ENCODE measurements at regions not wholly inside any gene's neighbourhood (a gene's known extent, or its start where the extent isn't known, plus 50 kb on each side); places are given as distances from the start of the nearest gene placed in this dataset.

- H3K27ac ChIP-seq, result no peak overlapping the region
- TF ChIP-seq, protein P1, sequence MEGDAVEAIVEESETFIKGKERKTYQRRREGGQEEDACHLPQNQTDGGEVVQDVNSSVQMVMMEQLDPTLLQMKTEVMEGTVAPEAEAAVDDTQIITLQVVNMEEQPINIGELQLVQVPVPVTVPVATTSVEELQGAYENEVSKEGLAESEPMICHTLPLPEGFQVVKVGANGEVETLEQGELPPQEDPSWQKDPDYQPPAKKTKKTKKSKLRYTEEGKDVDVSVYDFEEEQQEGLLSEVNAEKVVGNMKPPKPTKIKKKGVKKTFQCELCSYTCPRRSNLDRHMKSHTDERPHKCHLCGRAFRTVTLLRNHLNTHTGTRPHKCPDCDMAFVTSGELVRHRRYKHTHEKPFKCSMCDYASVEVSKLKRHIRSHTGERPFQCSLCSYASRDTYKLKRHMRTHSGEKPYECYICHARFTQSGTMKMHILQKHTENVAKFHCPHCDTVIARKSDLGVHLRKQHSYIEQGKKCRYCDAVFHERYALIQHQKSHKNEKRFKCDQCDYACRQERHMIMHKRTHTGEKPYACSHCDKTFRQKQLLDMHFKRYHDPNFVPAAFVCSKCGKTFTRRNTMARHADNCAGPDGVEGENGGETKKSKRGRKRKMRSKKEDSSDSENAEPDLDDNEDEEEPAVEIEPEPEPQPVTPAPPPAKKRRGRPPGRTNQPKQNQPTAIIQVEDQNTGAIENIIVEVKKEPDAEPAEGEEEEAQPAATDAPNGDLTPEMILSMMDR (conservative IDR thresholded peaks at IDR 0.05), result no peak
- no peak for TF ChIP-seq ZFX (IDR thresholded peaks at IDR 0.05)
These were observed 61.2 kb upstream of the SGK1 start for GRCh38 chr6:134379076-134379475.

GRCh38 chr6:134378426-134378825 lies 60.5 kb upstream of the SGK1 start:
- TF ChIP-seq ZFX (IDR thresholded peaks at IDR 0.05), result no peak
- TF ChIP-seq, protein P1 (conservative IDR thresholded peaks at IDR 0.05), result no peak
- no peak overlapping the region for H3K27ac ChIP-seq

DNA sequence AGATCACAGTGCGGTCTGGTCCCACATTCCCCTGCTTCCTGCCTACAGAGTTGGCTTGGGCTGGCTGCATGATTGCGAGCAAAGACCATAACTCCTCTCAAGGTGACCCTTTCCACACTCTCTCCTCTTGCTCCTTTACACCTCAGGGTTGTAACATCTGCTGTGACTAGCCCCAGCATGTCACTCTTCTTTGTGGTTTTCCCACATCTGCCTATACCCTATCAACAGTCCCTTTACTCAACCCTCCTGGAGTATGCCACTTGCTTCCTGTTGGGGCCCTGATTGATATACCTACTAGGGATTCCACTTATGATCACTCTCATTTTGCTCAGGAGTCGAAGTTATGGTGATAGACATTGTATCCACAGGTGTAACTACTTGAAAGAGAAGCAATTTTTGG lies 58.9 kb upstream of the SGK1 start:
- TF ChIP-seq, protein P1 (conservative IDR thresholded peaks at IDR 0.05), result no peak
- no peak for TF ChIP-seq ZFX (IDR thresholded peaks at IDR 0.05)
- H3K27ac ChIP-seq, result no peak overlapping the region

DNA sequence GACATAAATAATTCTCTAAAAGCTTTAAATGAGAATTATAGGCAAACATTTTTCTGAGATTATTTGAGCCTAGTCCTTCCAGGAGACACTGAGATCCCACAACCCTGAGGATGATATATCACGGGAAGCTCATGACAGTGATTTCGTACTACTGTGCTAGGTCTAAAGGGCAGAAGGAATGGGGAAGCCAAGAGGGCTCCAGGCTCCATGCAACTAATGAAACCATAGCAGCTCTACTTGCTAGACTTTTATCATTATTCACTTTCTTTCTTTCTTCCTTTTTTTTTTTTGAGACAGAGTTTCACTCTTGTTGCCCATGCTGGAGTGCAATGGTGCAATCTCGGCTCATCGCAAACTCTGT lies 57.3 kb upstream of the SGK1 start:
- TF ChIP-seq, protein P1 (conservative IDR thresholded peaks at IDR 0.05), result no peak
- no peak for TF ChIP-seq ZFX (IDR thresholded peaks at IDR 0.05)
- no peak overlapping the region for H3K27ac ChIP-seq

GRCh38 chr6:134374491-134375219 lies 56.7 kb upstream of the SGK1 start:
- no peak overlapping the region for H3K27ac ChIP-seq
- TF ChIP-seq ZFX (IDR thresholded peaks at IDR 0.05), result no peak
- TF ChIP-seq, protein P1 (conservative IDR thresholded peaks at IDR 0.05), result no peak

DNA sequence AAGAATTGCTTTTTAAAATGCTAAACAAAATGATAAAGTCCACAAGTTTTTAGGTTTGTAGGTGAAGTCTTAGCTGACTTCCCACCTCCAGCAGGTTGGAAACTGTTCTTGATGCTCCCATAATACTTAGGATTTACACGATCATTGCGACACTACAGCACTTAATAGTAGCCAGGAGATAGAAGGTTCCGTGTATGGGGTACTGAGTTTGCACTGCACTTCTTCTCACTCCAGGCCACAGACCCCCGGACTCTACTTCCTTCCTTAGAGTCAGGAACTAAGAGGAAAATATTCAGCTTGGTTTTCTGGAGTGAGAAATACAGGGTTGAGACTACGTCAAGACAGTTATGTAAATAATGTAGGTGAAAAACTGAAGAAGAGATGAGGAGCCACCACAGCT lies 56.1 kb upstream of the SGK1 start:
- TF ChIP-seq, protein P1 (conservative IDR thresholded peaks at IDR 0.05), result no peak
- no peak for TF ChIP-seq ZFX (IDR thresholded peaks at IDR 0.05)
- no peak overlapping the region for H3K27ac ChIP-seq

DNA sequence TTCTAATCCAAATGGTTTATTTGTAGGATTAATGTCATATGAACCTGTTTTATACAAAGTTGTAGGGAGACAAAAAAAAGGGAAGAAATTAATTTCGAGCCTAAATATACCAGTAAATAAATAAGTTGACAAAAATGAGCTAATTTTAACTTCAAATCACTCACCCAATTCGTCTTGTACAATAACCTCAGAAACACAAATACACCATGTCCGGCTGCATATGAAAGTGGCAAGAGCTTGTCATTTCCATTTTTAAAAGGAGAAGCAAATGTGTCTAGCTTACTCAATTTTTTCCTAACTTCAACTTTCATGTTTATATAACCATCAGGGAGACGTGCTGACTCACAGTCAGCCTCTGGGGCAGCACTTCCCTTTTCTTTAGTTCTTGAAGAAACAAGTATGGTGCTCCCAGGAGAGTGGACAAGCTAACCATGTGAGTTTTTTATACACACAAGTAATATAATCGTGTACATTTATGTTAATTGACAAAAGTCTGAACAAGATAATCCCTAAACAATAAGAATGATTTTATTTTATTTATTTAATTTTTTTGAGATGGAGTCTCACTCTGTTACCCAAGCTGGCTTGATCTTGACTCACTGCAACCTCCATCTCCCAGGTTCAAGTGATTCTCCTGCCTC lies 55.5 kb upstream of the SGK1 start:
- TF ChIP-seq, protein P1 (conservative IDR thresholded peaks at IDR 0.05), result no peak
- TF ChIP-seq ZFX (IDR thresholded peaks at IDR 0.05), result no peak
- H3K27ac ChIP-seq, result no peak overlapping the region
